ENCODE measurements at regions not wholly inside any gene's neighbourhood (a gene's known extent, or its start where the extent isn't known, plus 50 kb on each side); places are given as distances from the start of the nearest gene placed in this dataset.

DNA sequence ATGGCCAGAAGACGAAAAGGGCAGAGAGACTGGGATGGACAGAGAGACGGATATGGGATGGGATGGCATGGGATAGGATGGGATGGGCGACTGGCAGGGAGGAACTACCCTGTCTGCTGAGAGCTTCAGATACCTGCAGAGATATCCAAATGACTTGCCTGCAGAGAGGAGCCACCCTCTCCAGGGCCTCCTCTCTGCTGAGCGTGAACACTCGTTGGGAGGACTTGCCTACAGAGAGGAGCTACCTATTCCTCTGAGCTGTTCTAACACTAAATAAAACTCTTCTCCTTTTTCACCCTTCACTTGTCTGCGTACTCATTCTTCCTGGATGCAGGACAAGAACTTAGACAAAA, 67.1 kb upstream of the LRRN2 start:
- no peaks in the 10 kb centered on the region for H4K20me1 ChIP-seq (ENCODE audit: control insufficient read depth, insufficient read depth, insufficient read length)
- no CpG with 5 or more reads among the region's 6 CpGs for WGBS (ENCODE audit: extremely low coverage, insufficient read length, low lambda C conversion rate)
- DNase-seq, result no peak
- peaks cover 24% of the 10 kb centered on the region in 2 experiments for H3K4me1 Mint-ChIP-seq
- no peak overlapping the region for H3K4me3 Mint-ChIP-seq
- peaks cover 18% of the 10 kb centered on the region for H3K27me3 Mint-ChIP-seq (ENCODE audit: low read depth)
- H3K9ac ChIP-seq (ENCODE audit: extremely low read depth, insufficient read length, low read length), result no peak overlapping the region
- no peak overlapping the region for H2BK15ac ChIP-seq (ENCODE audit: low read depth, low read length)
- H4K91ac ChIP-seq (ENCODE audit: insufficient read length, low read depth, low read length), result no peak overlapping the region
- peaks cover 0 to 2% of the 10 kb centered on the region in 2 experiments; a peak in 3 of 5 replicates for H3K9me3 Mint-ChIP-seq
- no peak overlapping the region for H2BK5ac ChIP-seq (ENCODE audit: insufficient read length, low read length)
- H2AK5ac ChIP-seq (ENCODE audit: insufficient read length, low read length), result no peak overlapping the region
- no peaks in the 10 kb centered on the region for H3K9me3 ChIP-seq (ENCODE audit: control insufficient read depth, low read depth, low read length)
- H3K27me3 ChIP-seq (ENCODE audit: insufficient read depth, low read length), result no peaks in the 10 kb centered on the region
- H3K23me2 ChIP-seq (ENCODE audit: insufficient read length, low read depth, low read length, poor library complexity, severe bottlenecking), result no peaks in the 10 kb centered on the region
- no peak overlapping the region for H3T11ph ChIP-seq (ENCODE audit: low read length)
- H3K36me3 Mint-ChIP-seq (ENCODE audit: insufficient read depth in 1 of 3, low read depth in 3 of 3), result no peaks in the 10 kb centered on the region
- no peak overlapping the region for H3K56ac ChIP-seq (ENCODE audit: insufficient read length, low read depth, low read length)
- no peak overlapping the region for H3K4me2 ChIP-seq (ENCODE audit: insufficient read depth, insufficient read length, low read length)
- H3K79me2 ChIP-seq (ENCODE audit: insufficient read depth, low read length), result no peaks in the 10 kb centered on the region
- no peak overlapping the region for H2BK120ac ChIP-seq (ENCODE audit: low read depth, low read length, poor library complexity, severe bottlenecking)
- H3K23ac ChIP-seq (ENCODE audit: insufficient read length, low read depth, low read length), result no peak overlapping the region
- no peak overlapping the region for H3K27ac ChIP-seq (ENCODE audit: insufficient read length, low read depth, low read length)
- no peak overlapping the region for H4K8ac ChIP-seq (replicated peaks; ENCODE audit: insufficient read length, low read depth, low read length)
- no peak overlapping the region for H2AFZ ChIP-seq (ENCODE audit: low read length)
- H3K27ac Mint-ChIP-seq, result no peak overlapping the region
- no peak overlapping the region for H3K18ac ChIP-seq (ENCODE audit: insufficient read length, low read depth, low read length)
- H3K14ac ChIP-seq (ENCODE audit: insufficient read depth, low read length), result no peak overlapping the region
- no peak overlapping the region for H2BK20ac ChIP-seq (ENCODE audit: low read depth, low read length, poor library complexity, severe bottlenecking)
- H3K79me1 ChIP-seq (ENCODE audit: insufficient read depth, low read depth, low read length, poor library complexity, severe bottlenecking), result no peaks in the 10 kb centered on the region
- no peak overlapping the region for H4K5ac ChIP-seq (ENCODE audit: insufficient read length, low read depth, low read length)
- no peak overlapping the region for H3K4ac ChIP-seq (ENCODE audit: low read depth, low read length)
- TF ChIP-seq CTCF (conservative IDR thresholded peaks at IDR 0.05), result no peak
- peaks cover 7% of the 10 kb centered on the region; the same call in 1 of the 2 replicates for H3K4me1 ChIP-seq (ENCODE audit: insufficient read depth, low read length)
- H2BK12ac ChIP-seq (ENCODE audit: insufficient read length, low read depth, low read length), result no peak overlapping the region
